Panc1 (cell line): ENCODE measurements at regions not wholly inside any gene's neighbourhood (a gene's known extent, or its start where the extent isn't known, plus 50 kb on each side); places are given as distances from the start of the nearest gene placed in this dataset.

ENCODE experiments used
- ATAC-seq: fragments of 200-7000 bp; cut with Tn5 transposase; 2 replicates; pipeline ENCODE4 v1.9.1; 2020; ENCODE audit warnings: mild to moderate bottlenecking, moderate library complexity
- BruUV-seq: library from RNA; stranded (reverse); fragments of 400-500 nt; replicated peaks from 2 replicates; lab custom pipeline; 2021; lab: Mats Ljungman, UMichigan
- CTCF ChIA-PET: fragments of 300-600 bp; sonication (Branson Sonifier 250); formaldehyde crosslinking; loops from one replicate; lab custom pipeline; 2022; ENCODE audit warnings: antibody characterized with exemption; lab: Charles Lee
- POLR2A ChIA-PET: fragments of 300-600 bp; sonication (Branson Sonifier 250); formaldehyde crosslinking; loops from one replicate; lab custom pipeline; 2022; ENCODE audit warnings: antibody characterized with exemption; lab: Charles Lee
- DNase-seq: peaks from one replicate; pipeline ENCODE4 v3.0.0-alpha.2; 2010; ENCODE audit warnings: low read depth, low spot score
- H3K27ac ChIP-seq: 2 replicates; pipeline ENCODE4 v1.5.1; 2011; ENCODE audit warnings: mild to moderate bottlenecking, low read length, inconsistent platforms
- H3K27me3 ChIP-seq: fragments of 200-500 bp; sonication (Bioruptor generic); 2 replicates; pipeline ENCODE4 v1.6.0; 2014; ENCODE audit warnings: low read length, inconsistent platforms; ENCODE audit not compliant: control insufficient read depth, insufficient read depth
- H3K36me3 ChIP-seq: fragments of 200-500 bp; sonication (Bioruptor generic); 2 replicates; pipeline ENCODE4 v1.5.1; 2014; ENCODE audit warnings: inconsistent platforms, mild to moderate bottlenecking, low read length, moderate library complexity; ENCODE audit not compliant: control insufficient read depth, insufficient read depth
- H3K4me1 ChIP-seq: 2 replicates; pipeline ENCODE4 v1.5.1; 2011; ENCODE audit warnings: inconsistent platforms, mild to moderate bottlenecking, low read length, moderate library complexity; ENCODE audit not compliant: control insufficient read depth, insufficient read depth
- H3K4me3 ChIP-seq, 2 experiments: 2 replicates each; pipeline ENCODE4 v1.5.1; 2011 to 2012; ENCODE audit warnings: low read depth in 2 of 2, low read length in 2 of 2, mild to moderate bottlenecking in 2 of 2, inconsistent platforms in 1 of 2, moderate library complexity in 1 of 2
- H3K9me3 ChIP-seq: fragments of 200-500 bp; sonication (Bioruptor generic); 2 replicates; pipeline ENCODE4 v1.5.1; 2014; ENCODE audit warnings: low read depth, mild to moderate bottlenecking, inconsistent platforms, low read length, moderate library complexity; ENCODE audit not compliant: control insufficient read depth, insufficient read depth
- CTCF ChIP-seq: fragments of 450-650 bp; IDR thresholded peaks from 2 replicates; pipeline ENCODE4 v1.5.1; 2017; ENCODE audit warnings: mild to moderate bottlenecking
- POLR2AphosphoS5 ChIP-seq: IDR thresholded peaks from 2 replicates; pipeline ENCODE4 v1.6.1; 2012; ENCODE audit warnings: mild to moderate bottlenecking, low read depth, low read length, moderate library complexity
- REST ChIP-seq, 2 experiments: IDR thresholded peaks; 2 replicates each; pipeline ENCODE4 v1.6.1; 2011 to 2012; ENCODE audit warnings: low read depth in 2 of 2, control low read depth in 1 of 2, low read length in 1 of 2, mild to moderate bottlenecking in 1 of 2, moderate library complexity in 1 of 2; ENCODE audit not compliant: insufficient read depth in 1 of 2
- SIN3A ChIP-seq: IDR thresholded peaks from 2 replicates; pipeline ENCODE4 v1.6.1; 2012; ENCODE audit warnings: low read depth, mild to moderate bottlenecking, low read length, moderate library complexity, borderline replicate concordance; ENCODE audit not compliant: insufficient read depth
- TCF7L2 ChIP-seq: IDR thresholded peaks from 2 replicates; pipeline ENCODE4 v1.6.1; 2011; ENCODE audit warnings: mild to moderate bottlenecking, low read depth, low read length, inconsistent platforms
- in situ Hi-C: cut with HindIII; loops from 2 replicates; pipeline ENCODE4 v1.10.0; 2016; ENCODE audit warnings: low sequenced_read_pairs, low pct_unique_long_range_greater_than_20kb
- intact Hi-C: fragments of 100-400 bp; cut with micrococcal nuclease; formaldehyde crosslinking; loops from one replicate; pipeline ENCODE4 v1.10.0; 2022; ENCODE audit not compliant: unreplicated experiment

- H3K27me3 ChIP-seq: no peaks in the 10 kb centered on the region
- CTCF ChIA-PET: no interaction called here
- BruUV-seq: no TSS peak
Measured at GRCh38 chr1:188343914-188344313, 1515.2 kb downstream of the PLA2G4A start.

GRCh38 chr1:188350104-188350503, 1521.4 kb downstream of the PLA2G4A start:
- no peaks in the 10 kb centered on the region for H3K27me3 ChIP-seq
- no peaks in the 10 kb centered on the region for H3K9me3 ChIP-seq
- no peak for TF ChIP-seq REST (IDR thresholded peaks at IDR 0.05; ENCODE audit: insufficient read depth in 1 of 2, low read depth in 2 of 2, low read length in 1 of 2)
- TF ChIP-seq SIN3A: no peak
- no peak for TF ChIP-seq CTCF
- TF ChIP-seq POLR2AphosphoS5: no peak
- no peak for TF ChIP-seq TCF7L2
- ATAC-seq: no peak
- in situ Hi-C loops (no loop called here), intact Hi-C loops (no loop called here)
- H3K27ac ChIP-seq: no peak overlapping the region
- ChIA-PET CTCF (no interaction called here), POLR2A (no interaction called here)
- H3K4me3 ChIP-seq: no peak overlapping the region
- no TSS peak for BruUV-seq
- no peak for DNase-seq
- no peaks in the 10 kb centered on the region for H3K4me1 ChIP-seq
- H3K36me3 ChIP-seq: no peaks in the 10 kb centered on the region

More at GRCh38 chr1:188343914-188344313, 1515.2 kb downstream of the PLA2G4A start:
- POLR2A ChIA-PET: no interaction called here
- in situ Hi-C loops (no loop called here), intact Hi-C loops (no loop called here)
- no peak overlapping the region for H3K27ac ChIP-seq
- ATAC-seq (no peak), DNase-seq (no peak)
- no peaks in the 10 kb centered on the region for H3K36me3 ChIP-seq
- H3K9me3 ChIP-seq: no peaks in the 10 kb centered on the region; the same call in 1 of the 2 replicates
- no peaks in the 10 kb centered on the region for H3K4me1 ChIP-seq
- TF ChIP-seq SIN3A (no peak), POLR2AphosphoS5 (no peak)
- H3K4me3 ChIP-seq: no peak overlapping the region

- no peak for ATAC-seq
- no peak overlapping the region for H3K4me3 ChIP-seq
- intact Hi-C loops (no loop called here), in situ Hi-C loops (no loop called here)
- no peaks in the 10 kb centered on the region for H3K4me1 ChIP-seq
- TF ChIP-seq CTCF (no peak), TCF7L2 (no peak), POLR2AphosphoS5 (no peak), SIN3A (no peak), REST (IDR thresholded peaks at IDR 0.05; ENCODE audit: insufficient read depth in 1 of 2, low read depth in 2 of 2, low read length in 1 of 2) (no peak)
- DNase-seq: no peak
- H3K9me3 ChIP-seq: no peaks in the 10 kb centered on the region
- ChIA-PET POLR2A (no interaction called here), CTCF (no interaction called here)
- H3K27me3 ChIP-seq: no peaks in the 10 kb centered on the region
- H3K36me3 ChIP-seq: no peaks in the 10 kb centered on the region
- no TSS peak for BruUV-seq
- no peak overlapping the region for H3K27ac ChIP-seq
Measured at GRCh38 chr1:188355082-188355481, 1526.3 kb downstream of the PLA2G4A start.
